ENCODE measurements at regions not wholly inside any gene's neighbourhood (a gene's known extent, or its start where the extent isn't known, plus 50 kb on each side); places are given as distances from the start of the nearest gene placed in this dataset.
"Not testable (repeated sequence)": the region's sequence is repeated elsewhere in the genome, so short reads cannot be mapped to it uniquely, and the experiment has no call there.

DNA sequence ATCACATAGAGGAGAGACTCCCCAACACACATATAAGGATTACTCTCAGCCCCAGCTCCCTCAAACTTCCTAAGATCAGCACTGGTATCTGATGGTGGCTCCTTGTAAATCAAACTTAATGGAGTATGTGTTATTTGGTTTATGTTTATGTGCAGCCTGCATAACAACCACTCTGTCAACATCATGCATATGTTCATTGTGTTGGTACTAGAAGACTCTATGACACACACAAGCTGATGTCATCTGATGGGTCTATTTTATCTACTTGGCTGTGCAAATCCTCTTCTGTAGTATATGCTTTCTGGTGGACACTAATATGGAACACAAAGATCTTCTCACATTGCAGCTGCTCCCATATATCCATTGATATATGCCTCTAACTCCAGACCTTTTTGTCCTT lies 134.0 kb upstream of the FAM174A start:
- Histone ChIP-seq H3K4ac (replicated peaks; ENCODE audit: insufficient read length, low read depth, low read length) (no peak overlapping the region), H2AK5ac (ENCODE audit: low read depth, low read length) (no peak overlapping the region), H2AFZ (ENCODE audit: low read length) (no peak overlapping the region), H4K5ac (ENCODE audit: insufficient read length, low read depth, low read length) (no peak overlapping the region), H3K18ac (ENCODE audit: extremely low read depth, low read length) (no peak overlapping the region), H2BK120ac (replicated peaks; ENCODE audit: low read depth, low read length) (no peak overlapping the region), H4K8ac (ENCODE audit: extremely low read depth, insufficient read depth, low read length) (no peak overlapping the region), H3K4me1 (replicated peaks in 1 of 4; ENCODE audit: control insufficient read depth in 3 of 4, insufficient read depth in 4 of 4, low read length in 3 of 4) (no peaks in the 10 kb centered on the region), H4K20me1 (replicated peaks in 1 of 2; ENCODE audit: control insufficient read depth in 1 of 2, insufficient read depth in 2 of 2, low read length in 2 of 2) (no peaks in the 10 kb centered on the region), H3K9ac (replicated peaks in 1 of 4; ENCODE audit: extremely low read depth in 1 of 4, low read depth in 3 of 4, low read length in 3 of 4) (no peak overlapping the region), H3K4me3 (ENCODE audit: extremely low read depth in 1 of 4, insufficient read depth in 2 of 4, low read depth in 3 of 4, low read length in 4 of 4) (no peak overlapping the region), H2BK20ac (ENCODE audit: low read length) (no peak overlapping the region), H3K14ac (ENCODE audit: insufficient read length) (no peak overlapping the region), H3K27ac (ENCODE audit: low read depth, low read length) (no peak overlapping the region), H4K91ac (replicated peaks; ENCODE audit: insufficient read length, low read length) (no peak overlapping the region), H2BK15ac (ENCODE audit: low read length) (no peak overlapping the region), H3K23me2 (ENCODE audit: low read depth, low read length) (no peaks in the 10 kb centered on the region), H3K27me3 (replicated peaks in 1 of 4; ENCODE audit: control insufficient read depth in 3 of 4, extremely low read depth in 1 of 4, insufficient read depth in 3 of 4, low read length in 3 of 4) (no peaks in the 10 kb centered on the region), H3K4me2 (ENCODE audit: insufficient read depth in 1 of 2, low read depth in 2 of 2, low read length in 2 of 2) (no peak overlapping the region), H3K36me3 (ENCODE audit: control insufficient read depth in 2 of 4, insufficient read depth in 4 of 4, low read length in 3 of 4) (no peaks in the 10 kb centered on the region), H2BK5ac (ENCODE audit: low read depth, low read length) (no peak overlapping the region), H2BK12ac (ENCODE audit: low read depth, low read length) (no peak overlapping the region), H3K79me2 (ENCODE audit: control insufficient read depth in 1 of 2, insufficient read depth in 2 of 2, low read length in 2 of 2) (no peaks in the 10 kb centered on the region), H3K23ac (ENCODE audit: insufficient read length) (no peak overlapping the region), H3K9me3 (ENCODE audit: insufficient read depth in 2 of 2, low read depth in 1 of 2, low read length in 1 of 2) (no peaks in the 10 kb centered on the region), H3K79me1 (ENCODE audit: low read depth, low read length) (no peaks in the 10 kb centered on the region), H3K56ac (replicated peaks; ENCODE audit: insufficient read length, low read depth, low read length) (no peak overlapping the region)
- ChIA-PET POLR2A (ENCODE audit: partially characterized antibody) (no interaction called here), CTCF (ENCODE audit: partially characterized antibody) (interaction anchor here (0.6 to 1.4 kb wide), 2 partner anchors 30 to 179 kb away, joined by 3 read pairs; no protein-coding TSS in a partner anchor)
- TF ChIP-seq POU5F1 (IDR thresholded peaks at IDR 0.05; ENCODE audit: low read depth, low read length) (no peak), RNF2 (IDR thresholded peaks at IDR 0.05; ENCODE audit: borderline replicate concordance, low read depth, low read length, missing control alignments, poor library complexity, severe bottlenecking) (no peak), BACH1 (IDR thresholded peaks at IDR 0.05; ENCODE audit: low read length) (no peak)
- FAIRE-seq (no peak), DNase-seq (ENCODE audit: low read depth in 1 of 2, low spot score in 2 of 2) (no peak)

DNA sequence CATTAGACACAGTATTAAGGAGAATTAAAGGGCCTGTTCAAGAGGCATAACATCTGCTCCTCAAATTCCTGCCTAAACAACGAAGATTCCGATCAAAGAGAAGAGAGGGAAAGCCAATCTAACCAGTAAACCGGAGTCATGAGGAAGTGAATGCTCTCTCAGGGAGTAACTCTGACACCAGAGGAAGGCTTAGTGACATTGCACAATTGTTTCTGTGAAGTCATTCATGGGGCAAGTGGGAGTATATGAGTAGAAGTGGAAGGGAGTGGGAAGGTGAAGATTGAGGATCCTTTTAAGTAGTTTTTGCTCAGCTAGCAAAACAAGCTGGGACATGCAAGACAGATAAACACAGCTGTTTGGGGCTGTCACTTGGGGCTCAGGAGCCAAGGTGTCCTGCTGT lies 136.4 kb upstream of the FAM174A start:
- DNase-seq (ENCODE audit: low read depth in 1 of 2, low spot score in 2 of 2); H3K79me1 ChIP-seq (ENCODE audit: low read depth, low read length); H3K9ac ChIP-seq (replicated peaks in 1 of 4; ENCODE audit: extremely low read depth in 1 of 4, low read depth in 3 of 4, low read length in 3 of 4); H2BK120ac ChIP-seq (replicated peaks; ENCODE audit: low read depth, low read length); H3K14ac ChIP-seq (ENCODE audit: insufficient read length); CTCF ChIA-PET (ENCODE audit: partially characterized antibody); H4K5ac ChIP-seq (ENCODE audit: insufficient read length, low read depth, low read length); H3K18ac ChIP-seq (ENCODE audit: extremely low read depth, low read length); H2AK5ac ChIP-seq (ENCODE audit: low read depth, low read length); H3K4me1 ChIP-seq (replicated peaks in 1 of 4; ENCODE audit: control insufficient read depth in 3 of 4, insufficient read depth in 4 of 4, low read length in 3 of 4); H3K4ac ChIP-seq (replicated peaks; ENCODE audit: insufficient read length, low read depth, low read length); H3K23ac ChIP-seq (ENCODE audit: insufficient read length); H3K36me3 ChIP-seq (ENCODE audit: control insufficient read depth in 2 of 4, insufficient read depth in 4 of 4, low read length in 3 of 4); H2BK15ac ChIP-seq (ENCODE audit: low read length); H3K23me2 ChIP-seq (ENCODE audit: low read depth, low read length); H3K4me2 ChIP-seq (ENCODE audit: insufficient read depth in 1 of 2, low read depth in 2 of 2, low read length in 2 of 2); POLR2A ChIA-PET (ENCODE audit: partially characterized antibody); H3K9me3 ChIP-seq (ENCODE audit: insufficient read depth in 2 of 2, low read depth in 1 of 2, low read length in 1 of 2); H3K79me2 ChIP-seq (ENCODE audit: control insufficient read depth in 1 of 2, insufficient read depth in 2 of 2, low read length in 2 of 2); H3K27ac ChIP-seq (ENCODE audit: low read depth, low read length); H4K8ac ChIP-seq (ENCODE audit: extremely low read depth, insufficient read depth, low read length); H2BK12ac ChIP-seq (ENCODE audit: low read depth, low read length); H4K91ac ChIP-seq (replicated peaks; ENCODE audit: insufficient read length, low read length); H3K56ac ChIP-seq (replicated peaks; ENCODE audit: insufficient read length, low read depth, low read length); H4K20me1 ChIP-seq (replicated peaks in 1 of 2; ENCODE audit: control insufficient read depth in 1 of 2, insufficient read depth in 2 of 2, low read length in 2 of 2); H3K4me3 ChIP-seq (ENCODE audit: extremely low read depth in 1 of 4, insufficient read depth in 2 of 4, low read depth in 3 of 4, low read length in 4 of 4); H2AFZ ChIP-seq (ENCODE audit: low read length); H2BK5ac ChIP-seq (ENCODE audit: low read depth, low read length); H3K27me3 ChIP-seq (replicated peaks in 1 of 4; ENCODE audit: control insufficient read depth in 3 of 4, extremely low read depth in 1 of 4, insufficient read depth in 3 of 4, low read length in 3 of 4); H2BK20ac ChIP-seq (ENCODE audit: low read length); FAIRE-seq: not testable (repeated sequence)
- 94% methylated on average over 3 of the region's 3 CpGs; no CpG with 5 or more reads in 1 of the 2 experiments for WGBS, 2 experiments (ENCODE audit: extremely low coverage in 1 of 2, insufficient coverage in 1 of 2, insufficient read length in 1 of 2, insufficient replicate concordance in 2 of 2, low coverage in 1 of 2, low lambda C conversion rate in 2 of 2, missing lambda C conversion rate in 1 of 2)

Measured in H1 (cell line).